ENCODE measurements at regions not wholly inside any gene's neighbourhood (a gene's known extent, or its start where the extent isn't known, plus 50 kb on each side); places are given as distances from the start of the nearest gene placed in this dataset.
A peak's percentile ranks its signal among the peaks of the same experiment; 100 is the strongest.

GRCh38 chr21:35398346-35398982, 349.4 kb upstream of the RUNX1 start:
- DNase-seq (ENCODE audit: low read depth) = no peak
- TF ChIP-seq, protein P1, sequence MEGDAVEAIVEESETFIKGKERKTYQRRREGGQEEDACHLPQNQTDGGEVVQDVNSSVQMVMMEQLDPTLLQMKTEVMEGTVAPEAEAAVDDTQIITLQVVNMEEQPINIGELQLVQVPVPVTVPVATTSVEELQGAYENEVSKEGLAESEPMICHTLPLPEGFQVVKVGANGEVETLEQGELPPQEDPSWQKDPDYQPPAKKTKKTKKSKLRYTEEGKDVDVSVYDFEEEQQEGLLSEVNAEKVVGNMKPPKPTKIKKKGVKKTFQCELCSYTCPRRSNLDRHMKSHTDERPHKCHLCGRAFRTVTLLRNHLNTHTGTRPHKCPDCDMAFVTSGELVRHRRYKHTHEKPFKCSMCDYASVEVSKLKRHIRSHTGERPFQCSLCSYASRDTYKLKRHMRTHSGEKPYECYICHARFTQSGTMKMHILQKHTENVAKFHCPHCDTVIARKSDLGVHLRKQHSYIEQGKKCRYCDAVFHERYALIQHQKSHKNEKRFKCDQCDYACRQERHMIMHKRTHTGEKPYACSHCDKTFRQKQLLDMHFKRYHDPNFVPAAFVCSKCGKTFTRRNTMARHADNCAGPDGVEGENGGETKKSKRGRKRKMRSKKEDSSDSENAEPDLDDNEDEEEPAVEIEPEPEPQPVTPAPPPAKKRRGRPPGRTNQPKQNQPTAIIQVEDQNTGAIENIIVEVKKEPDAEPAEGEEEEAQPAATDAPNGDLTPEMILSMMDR (IDR thresholded peaks at IDR 0.05; ENCODE audit: low read depth, low read length, missing control alignments) = no peak
- no peak overlapping the region for H3K4me3 ChIP-seq (ENCODE audit: low read depth, low read length)
- in situ Hi-C loops (cut with HindIII; ENCODE audit: low sequenced_read_pairs) = no loop called here

- DNase-seq (ENCODE audit: low read depth) = no peak
- TF ChIP-seq, protein P1 (IDR thresholded peaks at IDR 0.05; ENCODE audit: low read depth, low read length, missing control alignments) = no peak
- in situ Hi-C loops (cut with HindIII; ENCODE audit: low sequenced_read_pairs) = no loop called here
- no peak overlapping the region for H3K4me3 ChIP-seq (ENCODE audit: low read depth, low read length)
These were observed 348.7 kb upstream of the RUNX1 start for GRCh38 chr21:35397781-35398180.

- no peak for DNase-seq (ENCODE audit: low read depth)
- TF ChIP-seq, protein P1 (IDR thresholded peaks at IDR 0.05; ENCODE audit: low read depth, low read length, missing control alignments) = no peak
- in situ Hi-C loops (cut with HindIII; ENCODE audit: low sequenced_read_pairs) = no loop called here
- H3K4me3 ChIP-seq (ENCODE audit: low read depth, low read length) = no peak overlapping the region
These were observed 347.6 kb upstream of the RUNX1 start for GRCh38 chr21:35396655-35397054.

GRCh38 chr21:35395728-35396127, 346.6 kb upstream of the RUNX1 start:
- TF ChIP-seq, protein P1 (IDR thresholded peaks at IDR 0.05; ENCODE audit: low read depth, low read length, missing control alignments) = no peak
- in situ Hi-C loops (cut with HindIII; ENCODE audit: low sequenced_read_pairs) = no loop called here
- DNase-seq (ENCODE audit: low read depth) = no peak
- no peak overlapping the region for H3K4me3 ChIP-seq (ENCODE audit: low read depth, low read length)

DNA sequence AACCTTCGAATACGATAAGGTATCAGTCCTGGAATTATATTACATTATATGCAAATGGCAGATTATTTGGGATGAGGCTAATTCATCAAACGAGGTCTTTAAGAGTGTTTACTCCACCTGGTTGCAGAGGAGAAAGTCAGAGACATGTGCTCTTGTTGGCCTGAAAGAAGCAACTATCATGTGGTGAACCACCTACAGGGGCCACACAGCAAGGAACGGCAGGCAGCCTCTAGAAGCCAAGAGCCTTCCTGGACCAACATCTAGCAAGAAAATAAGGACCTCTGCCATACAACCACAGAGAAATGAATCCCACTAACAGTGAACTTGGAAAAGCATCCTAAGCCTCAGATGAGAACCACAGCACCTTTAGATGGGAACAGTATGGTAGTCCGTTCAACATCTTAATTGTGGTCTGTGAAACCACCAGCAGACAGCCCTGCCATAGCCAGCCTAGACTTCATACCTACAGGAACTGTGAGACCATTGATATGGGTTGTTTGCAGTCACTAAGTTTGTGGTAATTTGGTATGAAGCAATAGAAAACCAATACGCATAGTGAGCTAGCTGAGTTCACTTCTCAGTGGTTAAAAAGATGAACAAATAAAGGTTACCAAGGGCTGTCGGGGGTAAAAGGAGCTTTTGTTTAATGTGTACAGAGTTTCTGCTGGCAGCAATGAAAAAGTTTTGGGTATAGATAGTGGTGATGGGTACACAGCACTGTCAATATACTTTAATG, 345.7 kb upstream of the RUNX1 start:
- in situ Hi-C loops (cut with HindIII; ENCODE audit: low sequenced_read_pairs) = no loop called here
- H3K4me3 ChIP-seq (ENCODE audit: low read depth, low read length) = no peak overlapping the region
- TF ChIP-seq, protein P1 (IDR thresholded peaks at IDR 0.05; ENCODE audit: low read depth, low read length, missing control alignments) = no peak
- peak; percentile 47 for DNase-seq (ENCODE audit: low read depth)

- in situ Hi-C loops (cut with HindIII; ENCODE audit: low sequenced_read_pairs) = no loop called here
- TF ChIP-seq, protein P1 (IDR thresholded peaks at IDR 0.05; ENCODE audit: low read depth, low read length, missing control alignments) = no peak
- no peak for DNase-seq (ENCODE audit: low read depth)
These were observed 344.9 kb upstream of the RUNX1 start for GRCh38 chr21:35394049-35394448.

More at GRCh38 chr21:35394049-35394448, 344.9 kb upstream of the RUNX1 start:
- H3K4me3 ChIP-seq (ENCODE audit: low read depth, low read length) = no peak overlapping the region
